HCT116 (cell line): ENCODE measurements at regions not wholly inside any gene's neighbourhood (a gene's known extent, or its start where the extent isn't known, plus 50 kb on each side); places are given as distances from the start of the nearest gene placed in this dataset.

Experiments used
- ATAC-seq: fragments of 200-7000 bp; cut with Tn5 transposase; 2 replicates; pipeline ENCODE4 v1.9.1; 2020; ENCODE audit warnings: mild to moderate bottlenecking, moderate library complexity
- BruUV-seq: library from RNA; stranded (reverse); fragments of 400-500 nt; replicated peaks from 2 replicates; lab custom pipeline; 2021; lab: Mats Ljungman, UMichigan
- CTCF ChIA-PET: fragments of 300-600 bp; sonication (Branson Sonifier 250); formaldehyde crosslinking; loops from one replicate; lab custom pipeline; 2021; ENCODE audit warnings: antibody characterized with exemption; lab: Charles Lee
- POLR2A ChIA-PET: fragments of 300-600, 350-600 bp; sonication (Branson Sonifier 250); formaldehyde crosslinking; loops from one replicate; lab custom pipeline; 2021; ENCODE audit warnings: antibody characterized with exemption; lab: Charles Lee
- RAD21 ChIA-PET, 2 experiments: fragments of 300-600 bp; sonication (Branson Sonifier 250); formaldehyde crosslinking; loops; one replicate each; lab custom pipeline; 2023; ENCODE audit warnings: low total read pairs in 2 of 2; ENCODE audit not compliant: uncharacterized antibody in 2 of 2, unreplicated experiment in 2 of 2, low non-redundant PET in 1 of 2; lab: Charles Lee
- DNase-seq: peaks from one replicate; pipeline ENCODE4 v3.0.0-alpha.2; 2010; ENCODE audit warnings: low read depth, low spot score
- H2AFZ ChIP-seq: fragments of 200-600 bp; shearing (Covaris generic), sonication (generic); 2 replicates; pipeline ENCODE4 v1.6.1; 2017; ENCODE audit warnings: low read depth, mixed run types, mixed read lengths, antibody characterized with exemption, low read length; ENCODE audit not compliant: poor library complexity, severe bottlenecking
- H3K27ac ChIP-seq: 2 replicates; pipeline ENCODE4 v1.5.1; 2012; ENCODE audit warnings: low read depth, low read length
- H3K27me3 ChIP-seq: fragments of 200-600 bp; sonication (generic); 2 replicates; pipeline ENCODE4 v1.6.1; 2016; ENCODE audit warnings: mixed run types, low read length, mixed read lengths; ENCODE audit not compliant: insufficient read depth
- H3K36me3 ChIP-seq, 2 experiments: fragments of 200-500 bp in 1 of 2; fragments of 200-600 bp in 1 of 2; sonication (Bioruptor generic) in 1 of 2; sonication (generic) in 1 of 2; 2 replicates each; pipeline versions ENCODE4 v1.5.1 to v1.6.1; 2014 to 2016; ENCODE audit warnings: low read length in 2 of 2, inconsistent platforms in 1 of 2, mixed read lengths in 1 of 2, mixed run types in 1 of 2; ENCODE audit not compliant: insufficient read depth in 2 of 2, control insufficient read depth in 1 of 2
- H3K4me1 ChIP-seq, 2 experiments: fragments of 200-600 bp in 1 of 2; sonication (generic) in 1 of 2; 2 replicates each; pipeline versions ENCODE4 v1.5.1 to v1.6.1; 2012 to 2017; ENCODE audit warnings: low read length in 2 of 2, inconsistent platforms in 1 of 2, mild to moderate bottlenecking in 1 of 2, mixed read lengths in 1 of 2, mixed run types in 1 of 2, moderate library complexity in 1 of 2; ENCODE audit not compliant: insufficient read depth in 2 of 2, control insufficient read depth in 1 of 2
- H3K4me2 ChIP-seq: fragments of 200-600 bp; sonication (generic); 2 replicates; pipeline ENCODE4 v1.6.1; 2017; ENCODE audit warnings: mixed run types, low read length, mixed read lengths
- H3K4me3 ChIP-seq, 2 experiments: fragments of 200-600 bp in 1 of 2; sonication (generic) in 1 of 2; replicated peaks in 1 of 2; 2 replicates each; pipeline ENCODE4 v1.5.1; 2011 to 2016; ENCODE audit warnings: low read length in 2 of 2, control low read depth in 1 of 2, low read depth in 1 of 2, mild to moderate bottlenecking in 1 of 2, mixed read lengths in 1 of 2, mixed run types in 1 of 2
- H3K79me2 ChIP-seq: fragments of 200-600 bp; sonication (generic); 2 replicates; pipeline ENCODE4 v1.6.1; 2017; ENCODE audit warnings: mild to moderate bottlenecking, mixed run types, low read length, moderate library complexity, mixed read lengths; ENCODE audit not compliant: insufficient read depth
- H3K9ac ChIP-seq: fragments of 200-600 bp; sonication (generic); 2 replicates; pipeline ENCODE4 v1.6.1; 2016; ENCODE audit warnings: low read length, mixed read lengths
- H3K9me2 ChIP-seq: fragments of 200-600 bp; sonication (generic), shearing (Covaris generic); 2 replicates; pipeline ENCODE4 v1.6.1; 2017; ENCODE audit warnings: mixed run types, mild to moderate bottlenecking, moderate library complexity; ENCODE audit not compliant: insufficient read depth
- H3K9me3 ChIP-seq, 2 experiments: fragments of 200-500 bp in 1 of 2; fragments of 200-600 bp in 1 of 2; sonication (Bioruptor generic) in 1 of 2; sonication (generic) in 1 of 2; 2 replicates each; pipeline ENCODE4 v1.6.1; 2014 to 2017; ENCODE audit warnings: low read length in 2 of 2, mixed read lengths in 2 of 2, inconsistent platforms in 1 of 2, low read depth in 1 of 2, mild to moderate bottlenecking in 1 of 2, mixed run types in 1 of 2, moderate library complexity in 1 of 2; ENCODE audit not compliant: control insufficient read depth in 1 of 2, insufficient read depth in 1 of 2
- H4K20me1 ChIP-seq: fragments of 200-600 bp; sonication (generic), shearing (Covaris generic); 2 replicates; pipeline ENCODE4 v1.6.1; 2017; ENCODE audit warnings: mixed run types, mild to moderate bottlenecking, moderate library complexity; ENCODE audit not compliant: insufficient read depth
- ATF3 ChIP-seq: IDR thresholded peaks from 2 replicates; pipeline ENCODE4 v1.6.1; 2012
- JUND ChIP-seq: IDR thresholded peaks from 2 replicates; pipeline ENCODE4 v1.6.1; 2012
- MAX ChIP-seq: IDR thresholded peaks from 2 replicates; pipeline ENCODE4 v1.6.1; 2012
- POLR2AphosphoS5 ChIP-seq: IDR thresholded peaks from 2 replicates; pipeline ENCODE4 v1.6.1; 2011; ENCODE audit warnings: mild to moderate bottlenecking, low read depth, low read length, moderate library complexity
- SRF ChIP-seq: IDR thresholded peaks from 2 replicates; pipeline ENCODE4 v1.6.1; 2012; ENCODE audit warnings: low read depth
- intact Hi-C: fragments of 100-400 bp; cut with micrococcal nuclease; formaldehyde crosslinking; loops from 2 replicates; pipeline ENCODE4 v1.10.0; 2022
- TF ChIP-seq, protein P1 (sequence below): IDR thresholded peaks from 2 replicates; pipeline ENCODE4 v1.6.1; 2011; ENCODE audit warnings: mild to moderate bottlenecking, low read length, moderate library complexity; ENCODE audit not compliant: insufficient replicate concordance; ENCODE audit errors: extremely low read depth
- TF ChIP-seq, protein P2 (sequence below): IDR thresholded peaks from 2 replicates; pipeline ENCODE4 v1.6.1; 2012; ENCODE audit warnings: low read depth

- Histone ChIP-seq H3K27me3 (peaks cover 32% of the 10 kb centered on the region), H3K4me2 (no peak overlapping the region), H3K9me3 (no peaks in the 10 kb centered on the region), H3K9ac (no peak overlapping the region), H3K4me3 (no peak overlapping the region), H3K36me3 (no peaks in the 10 kb centered on the region), H4K20me1 (no peaks in the 10 kb centered on the region), H2AFZ (no peak overlapping the region), H3K27ac (no peak overlapping the region), H3K79me2 (no peaks in the 10 kb centered on the region), H3K4me1 (no peaks in the 10 kb centered on the region), H3K9me2 (no peaks in the 10 kb centered on the region)
- RAD21 ChIA-PET, result no interaction called here
- intact Hi-C loops, result no loop called here
- no peak for TF ChIP-seq JUND
- TF ChIP-seq POLR2AphosphoS5, result no peak
- TF ChIP-seq, protein P1, sequence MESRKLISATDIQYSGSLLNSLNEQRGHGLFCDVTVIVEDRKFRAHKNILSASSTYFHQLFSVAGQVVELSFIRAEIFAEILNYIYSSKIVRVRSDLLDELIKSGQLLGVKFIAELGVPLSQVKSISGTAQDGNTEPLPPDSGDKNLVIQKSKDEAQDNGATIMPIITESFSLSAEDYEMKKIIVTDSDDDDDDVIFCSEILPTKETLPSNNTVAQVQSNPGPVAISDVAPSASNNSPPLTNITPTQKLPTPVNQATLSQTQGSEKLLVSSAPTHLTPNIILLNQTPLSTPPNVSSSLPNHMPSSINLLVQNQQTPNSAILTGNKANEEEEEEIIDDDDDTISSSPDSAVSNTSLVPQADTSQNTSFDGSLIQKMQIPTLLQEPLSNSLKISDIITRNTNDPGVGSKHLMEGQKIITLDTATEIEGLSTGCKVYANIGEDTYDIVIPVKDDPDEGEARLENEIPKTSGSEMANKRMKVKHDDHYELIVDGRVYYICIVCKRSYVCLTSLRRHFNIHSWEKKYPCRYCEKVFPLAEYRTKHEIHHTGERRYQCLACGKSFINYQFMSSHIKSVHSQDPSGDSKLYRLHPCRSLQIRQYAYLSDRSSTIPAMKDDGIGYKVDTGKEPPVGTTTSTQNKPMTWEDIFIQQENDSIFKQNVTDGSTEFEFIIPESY, result no peak
- TF ChIP-seq MAX, result no peak
- TF ChIP-seq SRF, result no peak
- no peak for TF ChIP-seq ATF3
- TF ChIP-seq, protein P2, sequence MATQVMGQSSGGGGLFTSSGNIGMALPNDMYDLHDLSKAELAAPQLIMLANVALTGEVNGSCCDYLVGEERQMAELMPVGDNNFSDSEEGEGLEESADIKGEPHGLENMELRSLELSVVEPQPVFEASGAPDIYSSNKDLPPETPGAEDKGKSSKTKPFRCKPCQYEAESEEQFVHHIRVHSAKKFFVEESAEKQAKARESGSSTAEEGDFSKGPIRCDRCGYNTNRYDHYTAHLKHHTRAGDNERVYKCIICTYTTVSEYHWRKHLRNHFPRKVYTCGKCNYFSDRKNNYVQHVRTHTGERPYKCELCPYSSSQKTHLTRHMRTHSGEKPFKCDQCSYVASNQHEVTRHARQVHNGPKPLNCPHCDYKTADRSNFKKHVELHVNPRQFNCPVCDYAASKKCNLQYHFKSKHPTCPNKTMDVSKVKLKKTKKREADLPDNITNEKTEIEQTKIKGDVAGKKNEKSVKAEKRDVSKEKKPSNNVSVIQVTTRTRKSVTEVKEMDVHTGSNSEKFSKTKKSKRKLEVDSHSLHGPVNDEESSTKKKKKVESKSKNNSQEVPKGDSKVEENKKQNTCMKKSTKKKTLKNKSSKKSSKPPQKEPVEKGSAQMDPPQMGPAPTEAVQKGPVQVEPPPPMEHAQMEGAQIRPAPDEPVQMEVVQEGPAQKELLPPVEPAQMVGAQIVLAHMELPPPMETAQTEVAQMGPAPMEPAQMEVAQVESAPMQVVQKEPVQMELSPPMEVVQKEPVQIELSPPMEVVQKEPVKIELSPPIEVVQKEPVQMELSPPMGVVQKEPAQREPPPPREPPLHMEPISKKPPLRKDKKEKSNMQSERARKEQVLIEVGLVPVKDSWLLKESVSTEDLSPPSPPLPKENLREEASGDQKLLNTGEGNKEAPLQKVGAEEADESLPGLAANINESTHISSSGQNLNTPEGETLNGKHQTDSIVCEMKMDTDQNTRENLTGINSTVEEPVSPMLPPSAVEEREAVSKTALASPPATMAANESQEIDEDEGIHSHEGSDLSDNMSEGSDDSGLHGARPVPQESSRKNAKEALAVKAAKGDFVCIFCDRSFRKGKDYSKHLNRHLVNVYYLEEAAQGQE, result no peak
- CTCF ChIA-PET, result no interaction called here
- ATAC-seq (no peak), DNase-seq (no peak)
- no TSS peak for BruUV-seq
- POLR2A ChIA-PET, result no interaction called here
These were observed 518.7 kb downstream of the TNS1 start for GRCh38 chr2:217484046-217484445.
